Activated CD8-positive, alpha-beta T cell treated with anti-CD3 and anti-CD28 coated beads for 36 hours (primary cell): ENCODE measurements at regions not wholly inside any gene's neighbourhood (a gene's known extent, or its start where the extent isn't known, plus 50 kb on each side); places are given as distances from the start of the nearest gene placed in this dataset.

ENCODE experiments used
- ATAC-seq: fragments of 200-7000 bp; cut with Tn5 transposase; one replicate; pipeline ENCODE4 v1.10.0; 2021; ENCODE audit warnings: mild to moderate bottlenecking, moderate library complexity
- CTCF ChIA-PET: fragments of 350-600 bp; sonication (Branson Sonifier 250); formaldehyde crosslinking; loops from one replicate; lab custom pipeline; 2021; ENCODE audit warnings: antibody characterized with exemption; lab: Charles Lee
- POLR2A ChIA-PET: fragments of 350-600 bp; sonication (Branson Sonifier 250); formaldehyde crosslinking; loops from one replicate; lab custom pipeline; 2021; ENCODE audit warnings: antibody characterized with exemption; lab: Charles Lee
- DNase-seq: peaks from one replicate; pipeline ENCODE4 v3.0.0-alpha.2; 2020
- H3K27ac Mint-ChIP-seq: one replicate; pipeline ENCODE4 v1.8.0; 2021; ENCODE audit warnings: mild to moderate bottlenecking, mixed read lengths
- H3K27me3 Mint-ChIP-seq: one replicate; pipeline ENCODE4 v1.8.0; 2021; ENCODE audit warnings: mixed read lengths
- H3K36me3 Mint-ChIP-seq: one replicate; pipeline ENCODE4 v1.8.0; 2021; ENCODE audit warnings: low read depth, mixed read lengths
- H3K4me1 Mint-ChIP-seq: one replicate; pipeline ENCODE4 v1.8.0; 2021; ENCODE audit warnings: low read depth, mixed read lengths
- H3K4me3 Mint-ChIP-seq: one replicate; pipeline ENCODE4 v1.8.0; 2021; ENCODE audit warnings: mild to moderate bottlenecking, moderate library complexity, mixed read lengths
- H3K9me3 Mint-ChIP-seq: one replicate; pipeline ENCODE4 v1.8.0; 2021; ENCODE audit warnings: mixed read lengths
- CTCF ChIP-seq: fragments of 200-600 bp; IDR thresholded peaks from one replicate; pipeline ENCODE4 v1.8.0; 2022; ENCODE audit warnings: antibody characterized with exemption, mild to moderate bottlenecking
- intact Hi-C: fragments of 100-400 bp; cut with micrococcal nuclease; formaldehyde crosslinking; loops from one replicate; pipeline ENCODE4 v1.10.0; 2022

- no peak for TF ChIP-seq CTCF
- no peaks in the 10 kb centered on the region for H3K36me3 Mint-ChIP-seq
- DNase-seq = no peak
- H3K27ac Mint-ChIP-seq = no peak overlapping the region
- ATAC-seq = no peak
- H3K27me3 Mint-ChIP-seq = peaks cover 7% of the 10 kb centered on the region
- no peak overlapping the region for H3K4me3 Mint-ChIP-seq
- no peaks in the 10 kb centered on the region for H3K4me1 Mint-ChIP-seq
- H3K9me3 Mint-ChIP-seq = peaks cover 1% of the 10 kb centered on the region
- POLR2A ChIA-PET = no interaction called here
- CTCF ChIA-PET = interaction anchor here (2.6 kb wide), 1 partner anchor 62 kb away, joined by 9 read pairs; no protein-coding TSS in a partner anchor
- intact Hi-C loops = no loop called here
Measured at GRCh38 chr13:102932331-102932730, 86.5 kb downstream of the ERCC5 start.

- no peaks in the 10 kb centered on the region for H3K36me3 Mint-ChIP-seq
- no peak for TF ChIP-seq CTCF
- CTCF ChIA-PET = no interaction called here
- no peaks in the 10 kb centered on the region for H3K4me1 Mint-ChIP-seq
- intact Hi-C loops = no loop called here
- peaks cover 9% of the 10 kb centered on the region for H3K27me3 Mint-ChIP-seq
- DNase-seq = no peak
- H3K4me3 Mint-ChIP-seq = no peak overlapping the region
- POLR2A ChIA-PET = no interaction called here
- H3K9me3 Mint-ChIP-seq = peaks cover 8% of the 10 kb centered on the region
- no peak for ATAC-seq
- no peak overlapping the region for H3K27ac Mint-ChIP-seq
Measured at GRCh38 chr13:102930566-102930965, 84.7 kb downstream of the ERCC5 start.

- ChIA-PET CTCF (no interaction called here), POLR2A (no interaction called here)
- Mint-ChIP-seq H3K4me1 (no peaks in the 10 kb centered on the region), H3K9me3 (peaks cover 12% of the 10 kb centered on the region), H3K36me3 (no peaks in the 10 kb centered on the region), H3K27ac (no peak overlapping the region), H3K4me3 (no peak overlapping the region), H3K27me3 (peaks cover 12% of the 10 kb centered on the region)
- intact Hi-C loops = no loop called here
- DNase-seq (no peak), ATAC-seq (no peak)
- no peak for TF ChIP-seq CTCF
Measured at GRCh38 chr13:102928941-102929675, 83.3 kb downstream of the ERCC5 start.
